SW480 (cell line): ENCODE measurements at regions not wholly inside any gene's neighbourhood (a gene's known extent, or its start where the extent isn't known, plus 50 kb on each side); places are given as distances from the start of the nearest gene placed in this dataset.

Source experiments
- DNase-seq: peaks from one replicate; pipeline ENCODE4 v3.0.0-alpha.2; 2016; ENCODE audit warnings: low spot score

DNA sequence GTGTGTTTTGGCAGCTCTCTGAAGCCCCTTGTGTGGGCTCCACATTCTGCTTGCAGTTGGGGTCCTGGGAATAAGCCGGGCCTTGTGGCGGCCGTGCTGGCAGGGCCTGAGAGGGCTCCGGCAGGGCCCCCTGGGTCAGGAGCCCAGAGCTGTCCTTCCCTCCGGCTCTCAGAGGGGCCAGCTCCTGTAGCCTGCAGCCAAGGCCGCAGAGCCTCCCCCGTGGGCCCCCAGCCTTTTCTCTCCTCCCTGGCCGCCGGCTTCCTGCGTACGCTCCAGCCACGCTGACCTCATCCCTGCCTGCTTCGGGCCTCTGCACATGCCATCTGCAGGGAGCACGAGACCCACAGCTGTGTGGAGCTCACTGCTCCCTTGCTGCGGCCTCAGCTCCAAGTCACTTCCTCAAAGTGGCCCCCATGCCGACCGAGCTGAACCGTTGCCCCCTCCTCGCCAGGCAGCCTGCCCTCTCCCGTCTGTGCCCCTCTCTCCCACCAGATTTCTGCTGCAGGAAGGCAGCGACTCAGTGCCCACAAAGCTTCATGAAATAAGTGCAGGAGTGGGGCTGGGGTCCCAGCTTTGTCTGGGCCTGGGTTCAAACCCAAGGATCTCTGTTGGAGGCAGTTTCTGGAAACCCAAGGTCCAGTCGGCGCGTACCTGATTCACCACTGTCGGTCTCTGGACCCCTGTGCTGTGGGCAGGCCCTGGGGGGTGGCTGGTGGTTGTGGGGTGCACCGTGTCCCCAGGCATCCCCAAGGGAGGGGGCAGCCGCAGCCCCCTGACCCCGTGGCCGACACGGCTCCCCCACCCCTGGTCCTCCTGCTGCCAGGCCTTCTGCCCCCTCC, 57.1 kb upstream of the NKX1-1 start:
- no peak for DNase-seq

DNA sequence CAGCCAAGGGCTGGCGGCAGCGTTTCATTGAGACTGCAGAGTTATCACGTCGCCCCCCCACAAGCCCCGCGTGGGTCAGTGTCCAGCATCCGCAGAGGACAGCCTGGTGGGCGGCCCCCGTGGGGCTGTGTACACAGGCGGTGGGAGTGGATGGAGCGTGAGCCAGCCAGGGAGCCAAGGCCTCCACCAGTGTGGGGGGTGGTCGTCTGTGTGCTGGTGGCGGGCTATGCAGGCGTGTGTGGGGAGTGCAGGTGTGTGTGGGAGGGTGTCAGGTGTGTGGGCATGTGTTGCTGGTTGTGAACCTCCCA, 56.5 kb upstream of the NKX1-1 start:
- DNase-seq = no peak

DNA sequence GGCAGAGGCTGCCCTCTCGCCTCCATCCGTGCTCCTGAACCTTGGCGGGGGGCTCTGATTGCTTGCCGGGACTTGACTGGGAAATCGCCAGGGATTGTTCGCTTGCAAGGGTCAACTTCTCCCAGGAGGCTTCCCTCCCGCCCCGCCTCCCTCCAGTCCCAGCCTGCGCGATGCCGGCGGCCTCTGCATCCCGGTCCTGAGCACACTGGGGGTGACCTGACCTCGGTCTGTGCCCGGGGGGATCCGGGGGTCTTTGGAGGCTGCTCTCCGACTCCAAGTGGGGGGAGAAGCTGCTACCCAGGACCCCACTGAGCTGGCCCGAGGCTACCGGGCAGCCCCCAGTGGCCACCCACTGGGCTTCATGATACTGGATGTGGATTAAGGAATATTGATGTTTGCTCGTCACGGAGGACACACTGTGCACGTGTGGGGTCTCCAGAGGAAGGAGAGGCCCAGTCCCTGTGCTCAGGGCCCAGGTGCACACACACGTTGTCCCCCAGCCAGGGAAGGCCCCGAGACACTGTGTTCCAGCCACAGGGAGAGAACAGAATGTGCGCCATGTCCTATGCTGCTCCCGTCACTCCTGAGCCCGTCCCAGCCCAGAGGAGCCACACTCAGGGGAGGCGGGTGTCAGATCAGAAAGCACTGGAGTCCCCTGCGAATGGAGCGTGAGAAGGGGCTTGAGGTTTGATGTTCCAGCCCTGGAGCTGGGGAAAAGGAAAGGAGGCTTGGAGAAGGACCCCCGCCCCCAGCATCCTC, 55.9 kb upstream of the NKX1-1 start:
- no peak for DNase-seq

- DNase-seq = no peak
Observed at GRCh38 chr4:1460967-1461868, 55.0 kb upstream of the NKX1-1 start.

- no peak for DNase-seq
Observed at GRCh38 chr4:1459722-1460511, 53.7 kb upstream of the NKX1-1 start.

DNA sequence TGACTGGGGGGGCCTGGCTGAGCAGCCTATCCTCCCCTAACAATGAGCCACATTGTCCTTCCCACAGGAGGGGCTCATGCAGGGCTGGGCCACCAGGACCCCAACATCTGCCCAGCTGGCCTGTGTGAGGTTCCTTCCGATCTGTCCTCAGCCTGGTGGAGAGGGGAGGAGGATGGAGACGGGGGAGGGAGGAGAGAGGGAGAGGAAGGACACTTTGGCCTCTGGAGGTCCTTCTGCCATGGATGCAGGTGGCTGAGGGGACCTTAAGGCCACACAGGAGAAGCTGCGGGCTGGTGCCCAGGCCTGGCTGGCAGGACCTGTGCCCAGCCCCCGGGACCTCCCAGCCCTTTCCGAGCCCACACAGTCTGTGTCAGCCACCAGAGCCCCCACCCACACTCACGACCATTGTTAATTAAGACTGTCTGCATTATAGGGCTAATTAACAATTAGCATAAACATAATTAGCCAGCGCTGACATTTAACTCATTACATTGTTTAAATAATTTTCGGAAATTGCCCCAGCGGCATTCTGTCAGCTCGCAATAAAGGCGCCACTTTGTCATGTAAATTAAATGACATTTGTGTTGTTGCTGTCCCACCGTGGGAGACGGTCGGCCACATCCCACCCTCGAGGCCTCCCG, 53.0 kb upstream of the NKX1-1 start:
- no peak for DNase-seq

- DNase-seq = no peak
Observed at GRCh38 chr4:1458581-1458980, 52.3 kb upstream of the NKX1-1 start.
